Neural crest cell (in vitro differentiated cells): ENCODE measurements at regions not wholly inside any gene's neighbourhood (a gene's known extent, or its start where the extent isn't known, plus 50 kb on each side); places are given as distances from the start of the nearest gene placed in this dataset.

ENCODE experiments used
- DNase-seq: peaks from one replicate; pipeline ENCODE4 v3.0.0; 2021; ENCODE audit warnings: low read depth, mixed read lengths, low spot score
- H3K27ac Mint-ChIP-seq: one replicate; pipeline ENCODE4 v1.8.0; 2021; ENCODE audit warnings: mild to moderate bottlenecking, mixed read lengths; ENCODE audit not compliant: unreplicated experiment
- H3K27me3 Mint-ChIP-seq: 2 replicates; pipeline ENCODE4 v1.8.0; 2021; ENCODE audit warnings: low read depth, mild to moderate bottlenecking, mixed read lengths
- H3K36me3 Mint-ChIP-seq: 2 replicates; pipeline ENCODE4 v1.8.0; 2021; ENCODE audit warnings: low read depth, mild to moderate bottlenecking, mixed read lengths
- H3K4me1 Mint-ChIP-seq: 2 replicates; pipeline ENCODE4 v1.8.0; 2021; ENCODE audit warnings: mixed read lengths
- H3K4me3 Mint-ChIP-seq: one replicate; pipeline ENCODE4 v1.8.0; 2021; ENCODE audit warnings: mild to moderate bottlenecking, mixed read lengths
- H3K9me3 Mint-ChIP-seq: 2 replicates; pipeline ENCODE4 v1.8.0; 2021; ENCODE audit warnings: mixed read lengths
- CTCF ChIP-seq: fragments of 200-600 bp; sonication (generic); conservative IDR thresholded peaks from 2 replicates; pipeline ENCODE4 v1.5.0; 2021; ENCODE audit warnings: antibody characterized with exemption, mild to moderate bottlenecking

- no peak overlapping the region for H3K27ac Mint-ChIP-seq
- no peak for TF ChIP-seq CTCF
- no peak overlapping the region for H3K4me3 Mint-ChIP-seq
- peaks cover 12% of the 10 kb centered on the region for H3K9me3 Mint-ChIP-seq
- DNase-seq = no peak
- no peaks in the 10 kb centered on the region for H3K4me1 Mint-ChIP-seq
- no peaks in the 10 kb centered on the region for H3K27me3 Mint-ChIP-seq
- peaks cover 8% of the 10 kb centered on the region for H3K36me3 Mint-ChIP-seq
Measured at GRCh38 chr11:39810358-39810757, 1649.1 kb downstream of the LRRC4C start.

GRCh38 chr11:39809833-39810232 is 1649.6 kb downstream of the LRRC4C start:
- H3K27ac Mint-ChIP-seq = no peak overlapping the region
- H3K4me1 Mint-ChIP-seq = no peaks in the 10 kb centered on the region
- peaks cover 8% of the 10 kb centered on the region for H3K36me3 Mint-ChIP-seq
- DNase-seq = no peak
- TF ChIP-seq CTCF = no peak
- H3K27me3 Mint-ChIP-seq = no peaks in the 10 kb centered on the region
- no peak overlapping the region for H3K4me3 Mint-ChIP-seq
- peaks cover 9% of the 10 kb centered on the region for H3K9me3 Mint-ChIP-seq

- peaks cover 5% of the 10 kb centered on the region for H3K9me3 Mint-ChIP-seq
- H3K27me3 Mint-ChIP-seq = no peaks in the 10 kb centered on the region
- no peak overlapping the region for H3K27ac Mint-ChIP-seq
- DNase-seq = no peak
- H3K4me3 Mint-ChIP-seq = no peak overlapping the region
- peaks cover 8% of the 10 kb centered on the region for H3K36me3 Mint-ChIP-seq
- TF ChIP-seq CTCF = no peak
- no peaks in the 10 kb centered on the region for H3K4me1 Mint-ChIP-seq
Measured at GRCh38 chr11:39807904-39808303, 1651.5 kb downstream of the LRRC4C start.

- no peak for TF ChIP-seq CTCF
- H3K36me3 Mint-ChIP-seq = no peaks in the 10 kb centered on the region
- no peaks in the 10 kb centered on the region for H3K9me3 Mint-ChIP-seq
- no peak for DNase-seq
- H3K4me1 Mint-ChIP-seq = no peaks in the 10 kb centered on the region
- no peak overlapping the region for H3K4me3 Mint-ChIP-seq
- no peaks in the 10 kb centered on the region for H3K27me3 Mint-ChIP-seq
- H3K27ac Mint-ChIP-seq = no peak overlapping the region
Measured at GRCh38 chr11:39806652-39807051, 1652.8 kb downstream of the LRRC4C start.

GRCh38 chr11:39804271-39804670 is 1655.2 kb downstream of the LRRC4C start:
- Mint-ChIP-seq H3K36me3 (no peaks in the 10 kb centered on the region), H3K9me3 (peaks cover 1% of the 10 kb centered on the region), H3K27me3 (no peaks in the 10 kb centered on the region), H3K4me1 (no peaks in the 10 kb centered on the region), H3K4me3 (no peak overlapping the region), H3K27ac (no peak overlapping the region)
- DNase-seq = no peak
- no peak for TF ChIP-seq CTCF

- DNase-seq = no peak
- no peak for TF ChIP-seq CTCF
- Mint-ChIP-seq H3K4me1 (no peaks in the 10 kb centered on the region), H3K27me3 (no peaks in the 10 kb centered on the region), H3K27ac (no peak overlapping the region), H3K9me3 (no peaks in the 10 kb centered on the region), H3K36me3 (no peaks in the 10 kb centered on the region), H3K4me3 (no peak overlapping the region)
Measured at GRCh38 chr11:39786682-39787081, 1672.8 kb downstream of the LRRC4C start.
